ENCODE measurements at regions not wholly inside any gene's neighbourhood (a gene's known extent, or its start where the extent isn't known, plus 50 kb on each side); places are given as distances from the start of the nearest gene placed in this dataset.

- no peak for TF ChIP-seq CTCF (IDR thresholded peaks at IDR 0.05)
- no peak for TF ChIP-seq POLR2A (IDR thresholded peaks at IDR 0.05)
Observed at GRCh38 chr7:17147409-17147808, 151.0 kb upstream of the AHR start.
